ENCODE measurements at regions not wholly inside any gene's neighbourhood (a gene's known extent, or its start where the extent isn't known, plus 50 kb on each side); places are given as distances from the start of the nearest gene placed in this dataset.
"Not testable (repeated sequence)": the region's sequence is repeated elsewhere in the genome, so short reads cannot be mapped to it uniquely, and the experiment has no call there.

DNA sequence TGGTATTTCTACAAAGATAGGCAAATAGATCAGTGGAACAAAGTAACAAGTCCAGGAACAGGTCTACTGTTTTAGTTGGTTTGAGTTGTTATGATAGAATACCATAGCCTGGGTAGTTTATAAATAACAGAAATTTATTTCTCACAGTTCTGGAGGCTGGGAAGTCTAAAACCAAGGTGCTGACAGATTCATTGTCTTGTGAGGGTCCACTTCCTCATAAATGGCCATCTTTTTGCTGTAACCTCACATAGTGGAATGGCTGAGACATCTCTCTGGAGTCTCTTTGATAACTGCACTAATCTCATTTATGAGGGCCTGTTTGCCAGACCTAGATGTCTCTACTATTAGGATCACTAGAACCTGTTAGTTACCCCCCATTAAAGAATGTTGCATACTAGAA lies 152.3 kb upstream of the MYRIP start:
- no peak for DNase-seq

DNA sequence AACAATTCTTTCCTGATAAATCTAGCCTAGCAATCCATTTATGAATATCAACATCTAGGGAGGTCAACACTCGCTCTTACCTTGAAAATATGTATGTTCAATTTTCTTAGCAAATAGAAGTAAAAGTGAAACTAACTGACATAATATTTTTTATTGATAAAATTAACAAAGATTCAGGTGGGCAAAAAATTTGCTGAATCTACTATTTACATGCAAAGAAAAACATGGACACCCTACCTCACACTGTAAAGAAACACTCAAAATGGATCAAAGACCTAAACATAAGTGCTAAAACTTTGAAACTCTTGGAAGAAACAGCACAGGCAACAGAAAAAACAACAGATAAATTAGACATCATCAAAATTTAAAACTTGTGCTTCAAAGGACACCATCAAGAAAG lies 151.6 kb upstream of the MYRIP start:
- DNase-seq, result no peak

DNA sequence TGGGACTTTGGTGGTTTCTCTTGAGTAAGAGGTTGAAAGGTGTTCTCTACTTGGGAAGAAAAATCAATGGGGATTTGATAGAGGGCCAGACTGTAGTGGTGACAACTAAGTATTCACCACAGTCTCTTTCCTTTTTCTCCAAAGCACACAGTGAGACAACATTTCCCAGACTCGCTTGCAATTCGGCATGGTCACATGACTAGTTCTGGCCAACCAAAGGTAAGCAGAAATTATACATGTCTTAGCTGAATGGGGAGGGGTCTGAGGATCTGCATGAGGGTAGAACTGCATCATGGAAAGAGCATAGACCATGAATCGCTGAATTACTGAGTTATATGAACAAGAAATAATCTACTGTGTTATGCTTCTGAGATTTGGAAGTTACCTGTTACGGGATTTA lies 144.5 kb upstream of the MYRIP start:
- DNase-seq, result no peak

DNA sequence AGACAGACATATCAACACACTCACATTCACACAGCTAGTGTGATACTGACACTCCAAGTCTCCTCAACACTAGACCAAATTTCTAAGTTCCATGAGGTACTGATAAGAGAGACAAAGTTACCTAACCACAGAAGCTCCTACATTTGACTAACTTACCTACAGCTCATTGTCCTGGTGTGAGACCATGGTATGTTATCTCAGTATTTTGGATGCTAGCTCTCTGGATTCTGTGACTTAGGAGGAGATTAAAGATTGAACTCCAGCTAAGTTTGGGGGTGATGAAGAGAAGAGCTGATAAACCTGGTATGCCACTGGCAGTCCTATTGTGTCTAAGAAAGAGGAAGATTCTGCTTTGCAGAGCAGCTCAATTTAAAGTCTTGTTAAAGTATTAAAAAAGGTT lies 144.0 kb upstream of the MYRIP start:
- no peak for DNase-seq

DNA sequence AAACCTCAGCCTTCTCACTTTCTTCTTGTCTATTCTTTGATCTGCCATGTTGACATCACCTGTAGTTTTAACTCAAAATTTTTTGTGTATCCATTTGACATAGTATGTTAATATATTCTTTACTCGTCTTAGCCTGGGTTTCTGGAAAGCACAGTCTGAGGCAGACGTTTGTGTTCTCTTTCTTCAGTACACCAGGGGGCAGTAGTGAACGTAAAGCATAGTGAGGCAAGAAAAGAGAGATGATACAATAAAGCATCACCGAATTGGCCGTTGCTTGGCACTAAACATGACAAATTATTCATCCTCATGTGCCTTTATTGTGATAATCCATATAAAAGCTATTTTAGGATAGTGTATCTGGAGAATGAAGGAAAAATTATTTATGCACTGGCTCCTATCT lies 141.0 kb upstream of the MYRIP start:
- peak; percentile 68 for DNase-seq

DNA sequence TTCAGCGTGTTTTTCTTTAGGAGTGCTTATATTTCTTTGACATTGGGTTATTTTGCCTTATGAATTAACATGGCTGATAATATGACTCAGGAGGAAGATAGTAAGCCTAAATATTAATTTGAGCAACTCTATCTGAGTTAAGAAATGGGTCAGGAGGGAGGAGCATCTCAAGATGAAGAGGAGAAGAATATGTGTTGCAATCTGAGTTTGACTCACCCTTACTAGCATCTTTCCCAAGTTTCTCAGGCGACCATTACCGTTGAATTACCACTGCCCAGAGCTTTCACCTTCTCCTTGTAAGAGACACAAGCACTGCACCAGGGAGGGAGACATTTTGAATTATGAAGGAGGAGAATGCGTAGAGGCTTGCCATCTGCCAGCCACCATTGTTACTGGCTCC lies 138.3 kb upstream of the MYRIP start:
- DNase-seq, result no peak

DNA sequence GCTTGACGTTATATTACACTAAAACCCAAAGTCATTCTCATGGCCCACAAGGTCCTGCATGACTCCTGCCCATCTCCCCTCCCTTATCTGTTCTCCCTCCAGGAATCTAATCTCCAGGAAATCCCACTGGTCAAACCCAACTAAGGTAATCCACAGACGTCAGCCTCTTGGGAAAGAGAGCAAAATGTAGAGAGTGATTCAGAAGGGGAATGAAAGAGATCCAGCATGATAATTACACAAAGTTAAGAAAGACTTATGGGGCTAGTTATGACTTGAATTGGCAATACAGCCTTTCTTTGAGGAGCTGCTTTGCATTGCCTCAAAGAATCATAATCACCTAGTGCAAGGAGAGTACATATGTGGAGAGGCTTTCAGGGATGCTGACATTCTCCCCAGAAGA lies 137.8 kb upstream of the MYRIP start:
- no peak for DNase-seq

DNA sequence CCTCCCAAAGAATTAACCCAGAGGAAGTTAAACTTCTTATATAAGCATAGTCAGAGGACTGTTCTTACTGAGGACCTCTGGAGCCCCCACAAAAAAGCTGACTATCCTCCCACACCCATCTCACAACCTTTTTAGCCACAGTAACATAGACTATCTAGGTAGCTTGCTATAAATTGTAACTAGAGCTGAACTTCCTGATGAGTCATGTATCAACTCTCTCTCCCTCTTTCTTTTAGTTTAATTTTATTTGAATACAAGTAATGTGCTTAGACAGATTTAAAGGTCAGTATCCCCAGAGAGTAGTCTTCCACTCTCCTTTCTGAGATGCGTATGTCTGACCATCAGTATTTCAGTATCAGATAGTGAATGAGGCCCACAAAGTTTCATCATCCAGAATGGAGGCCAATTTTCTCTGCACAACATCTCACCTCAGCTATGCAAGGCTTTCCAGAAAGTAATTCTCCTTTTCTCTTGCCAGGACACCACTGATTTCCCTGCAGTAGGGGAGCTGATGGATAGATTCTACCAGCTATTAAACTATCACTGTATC lies 104.0 kb upstream of the MYRIP start:
- DNase-seq, result peak; percentile 13

DNA sequence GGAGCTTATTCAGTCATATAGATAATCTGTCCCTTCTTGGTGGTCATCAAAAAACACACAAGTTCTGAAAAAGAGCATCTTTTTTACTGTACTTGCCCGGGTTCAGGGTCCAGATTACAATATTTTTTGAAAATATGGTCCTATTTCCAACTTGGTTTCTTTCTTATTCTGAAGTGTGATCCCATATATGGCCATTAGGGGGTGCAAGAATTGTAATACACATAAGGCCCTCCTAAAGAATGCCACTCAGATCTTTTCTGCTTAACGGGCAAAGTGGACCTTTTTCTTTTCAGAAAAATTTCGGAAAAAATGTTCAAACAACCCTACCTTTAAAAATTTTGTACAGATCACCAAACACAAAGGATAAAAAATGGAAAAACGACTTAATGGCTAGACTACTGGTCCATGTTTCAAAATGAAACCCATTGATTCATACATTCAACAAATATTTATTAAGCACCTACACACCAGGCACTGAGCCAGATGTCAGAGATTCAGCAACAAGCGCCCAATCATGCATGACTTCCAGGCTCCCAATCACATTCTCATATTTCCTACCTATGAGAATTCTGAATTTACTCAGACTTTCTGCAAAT lies 102.0 kb upstream of the MYRIP start:
- no peak for DNase-seq

DNA sequence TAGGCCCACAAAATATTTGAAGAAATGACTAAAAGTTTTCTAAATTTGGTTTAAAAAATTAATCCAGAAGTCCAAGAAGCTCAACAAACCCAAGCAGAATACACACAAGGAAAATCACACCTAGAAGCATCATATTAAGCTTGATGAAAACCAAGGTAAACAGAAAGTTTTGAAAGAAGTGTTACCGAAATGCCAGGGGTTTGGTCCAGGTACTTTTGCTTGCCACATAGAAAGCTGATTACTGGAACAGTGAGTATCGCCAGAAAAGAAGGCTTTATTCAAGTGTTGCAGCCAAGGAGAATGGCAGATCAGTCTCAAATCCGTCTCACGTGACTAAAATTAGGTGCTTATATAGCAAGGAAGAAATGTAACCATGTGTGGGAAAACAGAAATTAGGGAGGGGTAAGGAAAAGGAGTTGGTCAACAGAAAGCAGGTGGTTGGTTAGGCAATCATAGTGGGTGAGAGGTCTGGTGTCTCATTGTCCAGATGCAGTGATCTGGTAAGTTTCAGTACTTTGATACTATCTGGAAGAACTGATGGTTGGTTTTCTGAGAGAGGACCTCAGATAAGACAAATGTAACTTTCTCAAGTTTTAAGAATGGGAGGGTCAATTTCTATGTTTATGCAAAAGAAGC lies 96.9 kb upstream of the MYRIP start:
- DNase-seq, result no peak

DNA sequence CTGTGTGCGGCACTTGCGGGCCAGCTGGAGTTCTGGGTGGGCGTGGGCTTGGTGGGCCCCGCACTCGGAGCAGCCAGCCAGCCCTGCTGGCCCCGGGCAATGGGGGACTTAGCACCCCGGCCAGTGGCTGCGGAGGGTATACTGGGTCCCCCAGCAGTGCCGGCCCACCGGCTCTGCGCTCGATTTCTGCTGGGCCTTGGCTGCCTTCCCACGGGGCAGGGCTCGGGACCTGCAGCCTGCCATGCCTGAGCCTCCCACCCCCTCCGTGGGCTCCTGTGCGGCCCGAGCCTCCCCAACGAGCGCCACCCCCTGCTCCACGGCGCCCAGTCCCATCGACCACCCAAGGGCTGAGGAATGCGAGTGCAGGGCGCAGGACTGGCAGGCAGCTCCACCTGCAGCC lies 96.1 kb upstream of the MYRIP start:
- DNase-seq, result not testable (repeated sequence)

DNA sequence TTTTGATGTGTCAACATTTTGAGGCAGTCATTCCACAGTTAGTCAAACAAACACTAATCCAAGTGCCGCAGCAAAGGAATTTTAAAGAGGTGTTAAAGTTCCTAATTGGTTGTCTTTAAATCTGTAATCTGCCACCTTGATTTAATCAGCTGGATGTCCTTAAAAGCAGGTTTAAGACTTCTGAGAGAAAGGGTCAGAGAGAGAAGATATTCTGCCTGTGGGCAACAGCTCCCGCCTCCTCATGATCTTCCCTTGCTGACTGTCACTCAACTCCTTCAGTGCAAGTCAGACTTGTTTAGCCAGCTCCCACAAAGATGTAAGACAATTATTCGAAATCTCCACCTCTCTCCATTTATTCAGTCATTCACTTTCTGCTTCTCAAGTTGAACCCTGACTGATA lies 92.6 kb upstream of the MYRIP start:
- no peak for DNase-seq

DNA sequence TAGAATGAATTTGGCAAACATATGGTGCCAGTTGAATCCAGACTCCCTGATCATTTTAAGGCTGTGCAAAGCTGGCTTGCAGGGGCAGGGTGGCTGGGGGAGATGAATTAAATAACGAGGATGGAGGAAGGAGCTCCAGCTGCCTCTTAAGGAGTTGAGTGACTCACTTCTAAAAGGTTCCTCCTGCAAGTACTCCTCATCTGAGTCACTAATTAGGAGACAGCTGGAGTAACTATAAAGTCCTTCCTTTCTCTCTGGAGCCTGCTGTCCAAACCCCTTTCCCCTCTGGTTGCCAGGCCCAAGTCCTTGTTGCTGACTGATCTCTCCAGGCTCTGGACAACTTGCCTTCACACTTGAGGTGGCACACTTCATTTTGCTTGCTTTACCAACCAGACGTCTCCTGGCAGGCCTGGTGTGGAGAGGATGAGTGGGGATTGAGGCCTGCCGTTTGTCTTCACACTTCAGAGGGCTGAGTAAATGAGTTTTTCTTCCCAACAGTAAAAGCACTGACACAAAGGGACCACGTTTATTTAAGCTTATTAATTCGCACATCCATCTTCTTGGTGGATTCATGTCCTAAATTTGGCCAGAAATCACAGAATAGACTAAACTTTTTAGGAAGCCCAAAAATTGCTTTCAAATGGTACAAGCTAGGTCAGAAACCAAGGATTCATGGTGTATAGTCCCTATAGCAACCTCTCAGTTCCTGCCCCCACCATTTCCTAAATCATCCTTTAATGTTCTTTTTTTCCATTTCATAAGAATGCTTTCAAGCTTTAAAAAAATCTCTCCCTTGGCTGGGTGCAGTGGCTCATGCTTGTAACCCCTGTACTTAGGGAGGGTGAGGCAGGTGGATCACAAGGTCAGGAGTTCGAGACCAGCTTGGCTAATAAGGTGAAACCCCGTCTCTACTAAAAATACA lies 90.5 kb upstream of the MYRIP start:
- DNase-seq, result peak; percentile 24

DNA sequence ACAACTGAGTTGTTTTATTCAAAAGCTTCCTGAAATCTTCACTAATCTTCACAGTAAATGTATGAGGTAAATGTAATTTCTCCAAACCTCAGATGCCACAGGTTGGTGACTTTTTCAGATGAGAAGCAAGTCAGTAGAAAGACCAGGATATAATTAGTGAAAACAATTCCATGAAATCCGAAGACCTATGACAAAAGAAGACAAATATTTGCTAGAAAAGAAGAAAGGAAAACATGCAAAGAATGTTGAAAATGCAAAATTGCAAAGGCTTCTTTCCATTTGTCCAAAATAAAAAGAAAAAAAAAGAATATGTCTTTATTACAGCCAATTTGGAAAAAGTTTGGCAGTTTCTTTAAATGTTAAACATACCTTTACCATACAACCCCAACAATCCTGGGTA lies 88.3 kb upstream of the MYRIP start:
- DNase-seq, result no peak

DNA sequence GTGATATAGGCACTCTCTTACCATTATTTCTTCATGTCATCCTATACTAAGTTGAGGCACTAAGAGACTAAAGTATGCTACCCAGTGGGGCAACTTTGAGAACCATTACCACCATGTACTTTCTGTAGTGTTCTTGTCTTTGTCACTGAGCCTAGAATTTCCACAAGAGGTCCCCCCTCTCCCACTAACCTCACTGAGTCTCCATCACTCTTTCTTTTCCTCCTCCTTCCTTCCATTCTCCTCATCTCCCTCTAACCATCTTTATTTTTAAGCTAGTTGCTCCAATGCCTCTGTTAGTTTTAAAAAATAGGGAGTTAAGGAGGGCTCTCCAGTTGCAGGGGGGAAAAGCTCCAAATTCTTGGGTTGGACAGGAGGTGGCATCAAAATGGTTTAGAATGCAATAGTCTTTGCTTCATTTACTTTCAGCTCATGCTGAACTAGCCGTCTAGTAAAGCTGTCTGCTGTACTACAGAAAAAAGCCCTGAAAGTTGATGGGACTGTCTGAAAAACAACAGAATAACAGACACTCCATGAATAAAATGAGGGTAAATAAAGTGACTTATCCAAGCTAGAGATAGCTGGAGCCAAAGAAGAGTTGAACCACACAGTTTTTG lies 85.1 kb upstream of the MYRIP start:
- DNase-seq, result no peak

DNA sequence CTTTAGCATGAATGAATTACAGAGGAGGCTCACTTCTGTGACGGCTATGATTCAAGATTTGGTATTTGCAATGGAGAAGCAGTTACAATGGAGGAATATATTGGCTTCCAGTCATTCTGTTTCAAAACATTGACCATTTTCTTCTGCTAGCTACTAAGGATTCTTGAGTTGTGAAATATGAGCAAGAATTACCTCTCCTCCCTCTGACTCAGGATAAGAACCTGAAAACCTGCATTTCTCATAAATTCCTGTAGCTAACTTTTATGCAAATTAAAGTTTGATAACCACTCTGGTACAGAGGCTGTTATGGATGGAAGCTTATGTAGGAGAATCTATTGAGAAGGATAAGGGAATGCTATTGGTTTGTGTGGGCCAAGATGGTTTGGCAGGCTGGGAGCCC lies 84.1 kb upstream of the MYRIP start:
- no peak for DNase-seq

DNA sequence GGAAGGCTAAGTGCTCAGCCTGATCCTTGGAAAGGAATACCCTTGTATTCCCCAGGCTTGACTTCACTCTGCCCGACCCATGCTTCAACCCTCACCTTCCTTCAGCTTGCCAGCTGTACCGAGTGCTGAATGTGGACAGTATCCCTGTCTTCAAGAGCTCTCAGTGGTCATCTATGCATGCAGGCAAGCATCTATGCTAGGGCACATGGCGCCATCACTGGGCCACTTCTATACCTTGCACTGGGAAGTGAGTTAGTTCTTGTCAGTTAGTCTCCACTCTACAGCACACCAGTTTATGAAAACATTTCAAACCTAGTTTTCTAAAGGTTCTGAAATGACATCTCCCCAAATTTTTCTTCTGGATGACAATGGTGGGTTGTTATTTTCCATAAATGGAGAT lies 82.0 kb upstream of the MYRIP start:
- DNase-seq, result no peak

DNA sequence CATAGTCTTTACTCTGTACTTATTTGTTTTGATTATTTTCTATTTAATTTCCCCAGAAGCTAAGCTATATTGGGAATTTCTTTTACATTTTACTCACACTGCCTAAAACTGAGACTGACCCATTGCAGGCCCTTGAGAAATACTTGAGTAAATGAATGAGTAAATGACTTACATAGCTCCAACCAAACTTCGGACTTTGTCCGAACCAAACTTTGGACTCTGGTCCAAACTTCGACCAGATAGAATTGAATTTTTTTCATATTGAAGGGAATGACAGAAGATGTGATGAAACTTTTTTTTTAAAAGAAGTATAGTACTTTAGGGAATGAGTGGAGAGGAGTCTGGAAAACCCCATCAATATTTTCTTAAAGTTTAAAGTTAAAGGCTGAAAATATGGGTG lies 75.6 kb upstream of the MYRIP start:
- DNase-seq, result no peak

DNA sequence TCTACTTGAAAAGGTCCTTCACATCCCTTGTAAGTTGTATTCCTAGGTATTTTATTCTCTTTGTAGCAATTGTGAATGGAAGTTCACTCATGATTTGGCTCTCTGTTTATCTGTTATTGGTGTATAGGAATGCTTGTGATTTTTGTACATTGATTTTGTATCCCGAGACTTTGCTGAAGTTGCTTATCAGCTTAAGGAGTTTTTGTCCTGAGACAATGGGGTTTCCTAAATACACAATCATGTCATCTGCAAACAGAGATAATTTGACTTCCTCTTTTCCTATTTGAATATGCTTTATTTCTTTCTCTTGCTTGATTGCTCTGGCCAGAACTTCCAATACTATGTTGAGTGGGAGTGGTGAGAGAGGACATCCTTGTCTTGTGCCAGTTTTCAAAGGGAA lies 69.8 kb upstream of the MYRIP start:
- not testable (repeated sequence) for DNase-seq

DNA sequence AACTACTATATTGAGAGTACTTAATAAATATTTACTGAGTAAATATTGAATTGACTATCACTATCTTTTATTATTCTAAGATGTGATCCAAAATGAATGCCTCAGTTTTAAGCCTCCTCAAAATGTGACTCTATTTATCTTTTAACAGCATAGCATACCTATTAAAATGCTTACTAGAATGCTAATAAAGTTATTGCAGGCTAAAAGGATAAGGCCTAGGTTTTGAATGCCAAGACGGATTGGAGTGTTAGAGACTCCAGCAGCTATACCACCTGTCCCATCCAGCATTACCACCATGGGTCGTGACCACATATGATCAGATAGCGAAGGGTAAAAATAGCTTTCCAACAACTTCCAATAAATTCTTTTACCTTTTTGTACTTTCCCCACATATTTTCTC lies 64.7 kb upstream of the MYRIP start:
- no peak for DNase-seq

DNA sequence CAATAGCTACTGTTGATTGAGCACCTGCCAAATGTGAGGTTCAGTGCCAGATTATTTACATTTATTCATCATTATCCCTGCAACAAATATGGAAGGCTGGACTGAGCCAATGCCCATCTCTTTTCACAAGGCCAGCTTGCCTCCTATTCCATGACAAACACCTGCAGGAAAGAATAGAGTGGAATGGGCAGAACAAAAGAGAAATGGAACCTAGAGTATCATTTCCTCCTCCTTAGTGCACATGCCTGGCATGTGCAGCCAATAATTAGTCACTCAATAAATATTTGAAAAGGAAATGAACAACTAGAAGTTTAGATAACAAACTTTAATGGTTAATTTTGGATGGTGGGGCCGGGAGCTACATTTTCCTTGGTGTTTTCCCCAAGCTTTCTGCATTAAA lies 61.4 kb upstream of the MYRIP start:
- DNase-seq, result no peak

DNA sequence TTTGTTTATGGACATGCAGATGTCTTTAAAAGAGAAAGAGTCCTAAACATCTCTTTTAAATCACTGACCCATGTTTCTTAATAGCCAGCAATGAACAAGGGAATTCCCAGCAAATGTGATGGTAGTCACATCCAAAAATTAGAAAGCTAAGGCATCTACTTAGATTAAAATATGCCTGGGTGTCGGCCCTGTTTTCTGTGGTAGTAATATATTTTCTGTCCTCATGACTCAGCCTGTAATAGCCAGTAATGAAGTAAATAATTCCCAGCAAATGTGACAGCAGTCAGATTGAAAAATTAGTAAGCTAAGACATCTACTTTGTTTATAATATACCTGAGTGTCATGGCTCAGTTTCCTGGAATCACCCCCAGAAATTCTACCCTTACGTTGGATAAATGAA lies 60.6 kb upstream of the MYRIP start:
- DNase-seq, result no peak

DNA sequence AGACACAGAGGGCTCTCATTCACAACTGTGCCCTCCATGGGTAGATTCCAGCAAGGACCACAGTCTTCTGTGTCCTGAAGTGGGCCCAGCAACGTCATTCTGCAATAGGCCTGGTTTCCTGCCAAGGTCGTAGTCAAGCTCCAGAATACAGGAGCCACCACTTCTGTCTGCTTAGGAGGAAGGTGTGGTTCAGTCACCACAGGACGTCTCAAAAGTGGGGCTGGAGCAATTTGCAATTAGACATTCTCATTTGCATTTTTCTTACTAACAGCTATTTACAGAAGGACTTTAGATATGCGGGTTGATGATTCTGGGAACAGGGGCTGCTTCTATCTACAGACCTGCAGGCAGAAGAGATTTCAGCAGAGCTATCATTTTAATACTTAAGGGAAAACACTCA lies 58.7 kb upstream of the MYRIP start:
- no peak for DNase-seq

DNA sequence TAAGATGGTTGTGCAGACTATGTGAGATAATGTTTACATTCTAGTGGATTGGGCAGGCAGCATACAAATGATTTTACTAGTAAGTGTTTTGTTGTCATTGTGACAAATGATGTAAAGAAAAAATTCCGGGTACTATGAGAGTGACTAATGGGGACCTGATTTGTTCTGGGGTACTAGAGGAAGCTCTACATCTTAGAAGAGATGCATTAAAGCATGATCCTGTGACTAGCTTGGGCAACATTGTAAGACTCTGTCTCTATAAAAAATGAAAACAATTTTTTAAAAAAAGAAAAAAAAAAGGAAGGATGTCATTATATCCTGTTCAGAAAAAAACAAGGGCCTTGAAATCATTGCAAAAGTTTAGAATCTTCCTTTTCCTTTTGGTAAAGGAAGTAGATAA lies 58.1 kb upstream of the MYRIP start:
- DNase-seq, result no peak

Data from kidney glomerular epithelial cell (primary cell).